Inflammatory macrophage (primary cell): ENCODE measurements at regions not wholly inside any gene's neighbourhood (a gene's known extent, or its start where the extent isn't known, plus 50 kb on each side); places are given as distances from the start of the nearest gene placed in this dataset.

ENCODE experiments used
- DNase-seq, 2 donors: peaks; one replicate each; pipeline ENCODE4 v3.0.0-alpha.2; 2020 to 2022

DNA sequence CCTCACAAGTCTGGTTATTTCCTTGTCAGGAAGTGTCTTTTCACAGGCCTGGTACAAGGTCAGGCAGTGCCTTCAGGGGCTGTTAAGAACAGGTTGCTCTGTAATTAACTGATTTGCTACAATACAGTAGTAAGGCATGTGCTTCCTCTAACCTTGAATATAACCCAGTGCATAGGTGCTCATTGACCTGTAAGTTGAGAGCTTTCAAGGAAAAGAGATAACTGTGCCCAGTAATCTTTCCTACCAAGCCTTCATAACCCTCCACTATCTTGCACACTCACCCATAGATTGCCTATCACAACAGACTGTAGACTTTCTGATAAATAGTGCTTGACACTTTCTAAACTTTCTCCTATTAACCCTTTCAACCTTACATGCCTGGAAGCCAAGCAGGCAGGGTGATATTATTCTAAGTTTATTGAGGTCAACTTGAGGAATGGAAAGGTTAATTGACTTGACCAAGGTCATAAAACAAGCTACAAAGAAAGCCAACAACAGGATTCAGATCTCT is 148.1 kb downstream of the PPARGC1A start:
- no peak for DNase-seq

DNA sequence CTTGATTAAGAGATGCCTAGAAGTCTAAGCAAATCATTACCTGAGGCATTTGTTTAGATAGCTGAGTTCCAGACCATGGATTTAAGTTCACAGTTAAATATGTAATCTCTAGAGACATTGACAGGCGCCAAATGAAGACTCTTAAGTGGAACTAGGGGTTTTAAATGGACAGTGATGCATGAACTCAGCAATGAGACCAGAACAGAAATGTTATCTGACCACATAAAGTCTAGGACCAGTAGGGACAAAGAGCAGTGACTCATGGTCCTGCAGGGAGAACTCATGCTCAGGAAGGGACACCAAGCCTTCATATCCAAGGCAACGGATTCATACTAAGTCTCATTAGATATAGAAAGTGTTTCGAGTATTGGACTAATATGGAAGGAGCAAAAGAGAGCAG is 152.3 kb downstream of the PPARGC1A start:
- no peak for DNase-seq

DNA sequence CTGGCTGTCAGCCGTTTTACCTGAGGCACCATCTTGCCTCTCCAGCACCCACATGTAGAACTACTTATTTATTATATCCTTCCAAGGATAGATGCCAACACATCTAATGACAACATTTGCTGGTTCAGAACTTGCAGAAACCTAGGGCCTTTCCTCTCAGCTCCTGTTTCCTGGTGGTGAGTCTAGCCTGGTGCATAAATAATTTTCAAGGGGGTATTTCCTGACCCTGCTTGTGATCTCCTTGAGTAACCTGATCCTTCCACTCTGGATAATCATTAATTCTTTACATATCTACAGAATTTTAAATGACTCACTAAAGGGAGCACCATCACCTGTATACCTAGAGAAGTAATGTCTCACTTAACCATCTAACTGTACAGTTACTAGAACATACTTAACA is 153.4 kb downstream of the PPARGC1A start:
- DNase-seq = no peak

DNA sequence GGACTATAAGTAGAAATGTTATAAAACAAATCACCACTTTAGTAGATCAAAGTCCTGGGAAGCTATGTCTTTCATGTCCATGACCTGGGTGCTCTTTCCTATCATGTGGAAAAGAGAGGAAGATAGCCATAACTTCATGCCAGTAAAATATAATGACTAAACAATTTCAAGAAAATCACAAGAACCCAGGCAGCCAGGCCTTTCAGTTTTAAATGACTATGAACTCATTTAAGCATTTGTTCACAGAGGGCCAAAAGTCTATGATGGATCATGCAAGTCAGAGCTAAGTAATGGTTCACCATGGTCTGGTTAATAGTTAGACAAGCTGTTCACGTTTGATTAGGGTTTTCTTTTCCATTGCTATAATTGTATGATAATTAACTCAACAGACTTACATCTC is 155.8 kb downstream of the PPARGC1A start:
- no peak for DNase-seq

DNA sequence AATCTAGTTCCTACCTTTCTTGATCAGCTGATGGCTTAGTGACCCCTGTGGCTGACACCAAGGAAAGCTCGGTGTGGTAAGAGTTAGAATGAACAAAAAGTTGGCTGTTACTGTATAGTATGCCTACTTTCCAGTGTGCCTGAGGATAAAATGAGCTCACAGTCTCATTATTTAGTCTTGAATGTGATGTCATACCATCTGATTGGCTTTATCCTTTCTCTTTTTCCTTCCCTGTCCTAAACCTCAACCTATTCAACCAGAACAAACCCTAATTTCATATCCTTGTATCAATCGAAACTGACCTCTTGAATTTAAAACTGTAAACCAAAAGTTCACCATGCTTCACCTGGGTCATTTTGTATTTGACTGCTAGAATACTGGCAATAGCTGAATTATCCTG is 156.4 kb downstream of the PPARGC1A start:
- no peak for DNase-seq

DNA sequence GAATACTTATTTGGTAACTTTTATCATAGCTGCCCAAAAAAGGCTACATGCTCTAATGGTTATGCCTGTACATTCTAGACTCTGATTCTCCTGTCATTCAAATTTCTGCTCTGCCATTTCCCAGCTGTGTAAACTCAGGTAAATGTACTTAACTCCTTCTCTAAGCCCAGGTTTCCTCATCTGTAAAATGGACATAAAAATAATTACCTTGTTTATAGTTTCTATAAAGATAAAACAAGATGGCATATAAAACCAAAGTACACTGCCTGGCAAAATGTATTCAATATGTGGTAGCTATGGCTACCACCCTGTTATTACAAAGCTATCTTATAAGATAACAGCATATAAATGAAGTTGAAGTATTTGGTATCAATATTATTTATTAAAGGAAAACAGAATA is 158.8 kb downstream of the PPARGC1A start:
- DNase-seq = no peak

DNA sequence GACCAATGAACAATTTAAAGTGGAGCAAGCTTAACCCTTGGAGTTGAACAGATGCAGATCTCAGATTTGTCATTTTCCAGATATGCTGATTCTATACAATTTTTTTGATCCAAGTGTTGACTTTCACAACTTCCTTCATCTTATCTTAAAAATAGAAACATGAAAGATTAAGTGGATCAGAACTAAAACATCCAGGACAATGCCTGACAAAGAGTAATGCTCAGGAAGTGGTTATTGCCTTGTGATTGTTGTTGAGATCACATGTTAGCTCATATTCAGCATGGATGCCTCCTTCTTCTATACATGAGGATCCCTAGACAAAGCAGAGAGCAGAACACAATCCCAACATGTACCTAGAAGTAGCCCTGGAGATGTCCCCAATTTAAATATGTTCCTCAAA is 160.9 kb downstream of the PPARGC1A start:
- DNase-seq = no peak

DNA sequence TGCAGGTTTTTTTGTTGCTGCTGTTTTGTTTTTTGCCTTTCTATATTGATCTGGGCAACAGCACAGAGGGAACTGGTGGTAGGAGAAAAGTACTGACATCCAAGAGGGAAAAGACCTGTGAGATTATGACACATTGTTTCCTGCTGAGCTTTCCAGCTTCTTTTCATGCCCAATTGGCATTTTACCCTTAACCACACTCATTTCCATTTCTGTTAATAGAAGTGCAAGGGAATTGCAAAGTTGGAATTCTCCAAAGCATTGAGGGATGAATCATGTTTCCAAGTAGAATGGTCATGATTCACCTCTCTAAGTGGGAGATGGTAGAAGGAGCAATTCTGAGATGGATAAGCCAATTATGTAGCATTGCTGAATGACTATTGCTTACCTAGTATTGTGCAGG is 161.5 kb downstream of the PPARGC1A start:
- DNase-seq = no peak

DNA sequence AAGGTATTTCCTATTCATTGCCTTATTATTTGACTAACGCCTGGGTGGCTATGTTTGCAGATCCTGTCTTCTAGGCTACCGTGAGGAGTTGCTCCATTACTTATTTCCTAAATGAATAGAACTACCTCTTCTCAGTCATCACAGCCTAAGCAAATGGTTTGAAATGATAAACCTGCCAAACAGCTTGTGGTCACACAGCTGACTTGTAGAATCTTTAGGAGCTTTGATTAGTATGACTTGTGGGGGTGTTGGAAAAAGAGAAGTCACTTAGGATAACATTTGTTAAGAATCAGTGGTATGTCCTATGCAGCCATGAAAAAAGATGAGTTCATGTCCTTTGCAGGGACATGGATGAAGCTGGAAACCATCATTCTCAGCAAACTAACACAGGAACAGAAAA is 169.3 kb downstream of the PPARGC1A start:
- no peak for DNase-seq

DNA sequence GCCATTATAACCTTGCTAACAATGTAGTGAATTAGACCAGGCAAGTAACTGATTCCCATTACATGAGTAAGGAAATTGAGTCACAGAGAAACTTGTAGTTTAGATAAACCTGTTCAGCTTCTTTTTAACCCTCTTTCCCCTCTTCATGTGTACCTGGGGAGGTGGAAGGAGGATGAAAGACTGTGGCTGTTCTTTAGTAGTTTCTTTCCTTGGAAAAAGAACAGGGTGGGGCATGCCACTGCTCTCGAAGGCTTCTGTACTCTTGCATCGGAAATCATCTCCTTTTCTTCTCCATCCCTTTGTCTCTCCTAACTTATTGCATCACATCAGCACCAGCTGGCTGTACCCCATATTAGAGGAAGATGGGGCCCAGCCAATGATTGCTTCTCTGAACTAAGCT is 171.4 kb downstream of the PPARGC1A start:
- DNase-seq = no peak

DNA sequence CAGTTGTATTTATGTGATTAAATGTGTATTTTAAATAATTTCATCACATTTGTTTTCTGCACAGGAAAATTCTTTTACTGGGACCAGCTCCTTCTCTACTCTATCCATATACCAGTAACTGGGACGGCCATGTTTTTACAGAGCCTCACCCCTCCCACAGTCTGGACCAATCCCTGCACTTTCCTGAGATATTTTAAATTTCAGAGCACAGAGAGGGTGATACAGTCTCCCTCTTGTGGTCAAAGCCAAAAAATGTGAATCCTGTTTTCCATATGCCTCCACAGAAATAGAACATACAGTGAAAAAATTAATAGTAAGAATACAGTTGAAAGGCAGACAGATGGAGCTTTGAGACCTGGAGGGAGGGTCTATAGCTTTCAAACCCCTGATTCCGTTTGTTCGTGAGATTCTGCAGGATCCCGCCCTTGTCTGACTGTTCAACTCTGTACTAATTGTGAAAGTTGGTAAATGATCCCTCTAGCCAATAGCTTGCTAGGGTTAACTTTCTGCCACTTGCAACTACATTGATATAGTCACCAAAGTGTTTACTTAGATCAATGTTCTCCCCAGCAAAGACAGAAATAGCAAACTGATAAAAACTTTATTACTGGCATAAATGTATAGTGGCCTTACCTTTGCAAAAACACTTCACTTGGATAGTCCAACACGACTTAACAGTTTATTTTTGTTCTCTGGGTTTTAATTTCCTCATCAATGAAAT is 172.2 kb downstream of the PPARGC1A start:
- DNase-seq = peak in 1 of 2 donors; percentile 6

DNA sequence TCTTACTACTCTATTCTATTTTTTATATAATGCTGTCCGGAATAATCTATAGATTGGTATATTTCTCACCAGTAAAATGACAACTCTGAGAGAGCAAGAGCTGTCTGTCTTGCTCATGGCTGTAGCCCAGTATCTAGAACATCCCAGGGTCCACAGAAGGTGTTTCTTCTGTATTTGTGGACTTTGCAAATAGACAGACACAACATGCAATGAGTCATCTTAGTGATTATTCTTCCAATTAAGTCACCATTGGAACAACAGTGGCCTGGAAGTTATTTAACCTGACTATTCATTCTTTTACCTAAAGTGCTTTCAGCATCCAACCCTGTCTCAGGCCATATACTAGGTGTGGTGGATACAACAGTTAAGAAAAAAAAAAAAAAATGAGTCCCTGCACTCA is 179.5 kb downstream of the PPARGC1A start:
- DNase-seq = no peak

DNA sequence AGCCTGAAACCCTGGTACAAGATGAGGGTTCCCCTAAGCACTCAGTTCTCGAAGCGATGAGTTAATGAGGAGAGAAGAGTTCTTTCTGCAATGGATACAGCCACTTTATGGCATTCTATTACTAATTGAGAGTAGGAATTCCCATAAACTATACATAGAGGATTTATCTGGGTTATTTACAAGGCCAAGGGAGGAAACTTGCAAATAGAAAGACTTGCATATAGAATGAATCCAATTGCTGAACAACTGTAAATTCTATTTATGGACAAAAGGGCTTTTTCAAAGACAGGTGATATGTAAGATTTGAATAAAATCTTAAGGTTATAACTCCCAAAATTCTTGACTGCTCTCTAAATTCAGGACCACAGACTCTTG is 182.2 kb downstream of the PPARGC1A start:
- no peak for DNase-seq

DNA sequence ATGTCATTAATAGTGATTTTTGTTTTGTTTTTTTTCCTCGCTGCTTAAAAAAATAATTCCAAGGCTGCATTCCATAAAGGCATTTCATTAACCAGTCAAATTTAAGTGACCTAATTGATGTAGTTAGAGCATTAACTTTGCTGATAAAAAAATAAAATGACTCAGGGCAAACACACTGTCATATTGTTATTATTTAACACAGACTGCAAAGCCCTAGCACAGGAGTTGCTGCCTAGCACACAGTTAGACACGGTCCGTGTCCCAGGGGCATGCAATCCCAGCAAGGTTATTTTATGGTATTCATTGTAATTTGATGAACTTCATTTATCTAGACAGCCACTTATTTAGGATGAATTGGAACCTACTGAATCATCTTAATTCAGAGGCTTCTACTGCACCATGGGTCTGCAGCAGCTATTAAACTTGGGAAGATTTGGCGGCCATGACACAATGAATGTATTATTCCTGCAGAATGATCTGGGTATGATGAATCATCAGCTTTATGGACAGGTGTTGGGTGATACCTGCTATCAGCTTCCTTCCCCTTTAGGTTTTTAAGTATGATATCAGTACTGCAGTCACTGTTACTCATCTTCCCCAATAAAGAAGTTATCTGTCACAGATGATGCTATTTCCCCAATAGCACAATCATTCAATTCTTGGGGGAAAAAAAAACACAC is 182.7 kb downstream of the PPARGC1A start:
- DNase-seq = no peak

DNA sequence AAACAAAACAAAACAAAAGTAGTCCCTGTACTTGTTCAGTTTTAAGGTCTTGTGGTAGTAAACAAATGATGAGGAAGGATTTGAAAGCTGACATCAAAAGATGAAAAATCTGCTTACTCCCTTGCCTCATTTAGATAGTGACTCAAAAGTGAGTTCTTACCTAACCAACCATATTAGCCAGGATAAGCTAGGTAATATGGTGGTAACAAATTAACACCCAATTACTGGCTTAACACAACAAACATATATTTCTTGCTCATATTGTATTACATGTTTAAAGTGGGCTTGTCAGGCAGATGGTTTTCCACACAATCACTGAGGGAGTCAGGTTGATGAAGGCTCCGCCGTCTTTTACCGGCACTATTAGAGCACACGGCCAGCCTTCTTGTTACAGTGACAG is 189.7 kb downstream of the PPARGC1A start:
- DNase-seq = no peak

DNA sequence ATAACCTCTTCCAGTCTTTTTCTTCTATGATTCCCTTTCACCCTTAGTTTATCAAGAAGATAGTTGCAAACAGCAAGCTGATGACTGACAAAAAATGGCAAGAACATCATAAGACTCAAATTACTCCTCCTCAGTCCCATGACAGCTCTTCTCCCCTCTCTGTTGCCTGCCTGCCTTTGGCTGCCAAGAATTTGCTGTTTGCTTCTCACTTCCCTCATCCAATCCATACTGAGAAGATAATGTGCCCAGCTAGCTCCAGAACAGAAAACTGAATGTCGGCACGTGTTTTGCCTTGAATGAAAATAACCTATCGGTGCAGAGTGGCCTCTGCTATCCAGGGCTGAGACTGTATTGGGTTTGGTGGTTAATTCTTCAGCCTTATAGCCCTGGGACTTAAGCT is 192.1 kb downstream of the PPARGC1A start:
- no peak for DNase-seq

DNA sequence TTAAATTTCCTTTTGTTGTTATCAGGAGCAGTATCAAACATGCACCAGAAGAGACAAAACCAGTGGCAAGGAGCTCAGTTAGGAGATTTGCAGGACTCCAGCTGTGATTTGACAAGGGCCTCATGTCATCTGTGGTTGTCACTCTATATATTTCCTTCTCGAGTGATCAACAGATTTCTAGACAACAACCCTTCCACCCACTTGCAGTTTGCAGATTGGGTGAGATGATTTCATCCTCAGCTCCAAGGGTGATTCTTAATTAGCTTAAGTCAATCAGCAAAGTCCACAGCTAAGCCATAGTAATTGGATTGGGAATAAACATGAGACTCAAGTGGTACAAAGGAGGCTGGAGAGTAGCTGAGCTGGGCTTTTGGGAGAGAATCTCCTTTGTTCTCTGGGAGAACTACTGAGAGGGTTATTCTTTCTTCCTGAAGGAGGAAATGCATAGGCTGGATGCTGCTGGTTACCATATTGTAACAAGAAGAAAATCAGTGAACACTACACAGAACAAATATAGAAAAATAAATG is 192.8 kb downstream of the PPARGC1A start:
- DNase-seq = no peak

DNA sequence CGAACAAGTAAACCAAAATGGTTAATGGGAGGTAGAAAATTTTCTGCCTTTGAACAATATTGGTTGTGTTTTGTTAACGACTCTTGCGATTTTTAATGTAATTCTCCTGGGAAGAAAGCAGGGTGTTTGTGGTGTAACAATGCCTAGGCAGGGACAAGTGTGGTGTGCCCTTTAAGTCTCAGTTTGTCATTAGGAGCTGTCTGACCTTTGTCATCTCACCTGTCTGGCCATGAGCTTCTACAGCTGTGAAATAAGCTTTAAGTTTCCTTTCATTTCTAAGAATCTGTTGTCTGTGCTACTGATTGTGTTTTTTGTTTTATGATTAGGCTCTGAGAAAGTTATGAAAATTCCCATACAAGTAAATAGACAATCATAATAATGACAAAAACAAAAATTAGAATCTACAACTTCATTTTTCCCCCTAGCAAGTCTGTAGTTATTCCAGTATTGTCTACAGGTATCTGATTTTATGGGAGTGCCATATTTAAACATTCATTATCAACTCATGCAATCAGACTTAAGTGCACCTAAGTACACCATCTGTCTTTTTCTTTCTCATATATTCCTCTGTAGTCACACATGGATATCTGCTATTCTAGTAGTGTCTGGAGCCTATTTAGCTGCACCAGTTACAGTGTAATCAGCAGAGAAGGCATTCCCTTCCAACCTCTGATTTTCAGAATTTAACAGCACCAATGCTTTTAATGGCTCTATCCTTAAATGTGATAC is 203.5 kb downstream of the PPARGC1A start:
- DNase-seq = no peak

DNA sequence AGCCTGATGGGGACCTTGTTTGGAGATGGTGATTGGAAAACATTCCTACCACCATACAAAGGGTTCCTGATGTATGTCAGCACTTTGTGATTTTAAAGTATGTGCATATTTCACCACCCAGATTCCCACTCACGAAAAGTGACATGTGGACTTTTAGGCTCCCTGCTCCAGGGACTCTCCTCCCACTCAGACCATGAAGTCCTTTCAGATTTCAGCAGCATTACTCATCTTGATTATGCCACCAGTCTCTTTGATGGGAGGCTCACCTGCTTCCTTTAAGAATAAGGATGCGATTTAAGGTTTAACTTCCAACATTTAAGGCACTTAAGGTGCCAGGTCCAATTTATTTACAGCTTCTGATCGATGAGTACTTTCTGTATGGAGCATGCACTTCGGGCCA is 204.4 kb downstream of the PPARGC1A start:
- no peak for DNase-seq

DNA sequence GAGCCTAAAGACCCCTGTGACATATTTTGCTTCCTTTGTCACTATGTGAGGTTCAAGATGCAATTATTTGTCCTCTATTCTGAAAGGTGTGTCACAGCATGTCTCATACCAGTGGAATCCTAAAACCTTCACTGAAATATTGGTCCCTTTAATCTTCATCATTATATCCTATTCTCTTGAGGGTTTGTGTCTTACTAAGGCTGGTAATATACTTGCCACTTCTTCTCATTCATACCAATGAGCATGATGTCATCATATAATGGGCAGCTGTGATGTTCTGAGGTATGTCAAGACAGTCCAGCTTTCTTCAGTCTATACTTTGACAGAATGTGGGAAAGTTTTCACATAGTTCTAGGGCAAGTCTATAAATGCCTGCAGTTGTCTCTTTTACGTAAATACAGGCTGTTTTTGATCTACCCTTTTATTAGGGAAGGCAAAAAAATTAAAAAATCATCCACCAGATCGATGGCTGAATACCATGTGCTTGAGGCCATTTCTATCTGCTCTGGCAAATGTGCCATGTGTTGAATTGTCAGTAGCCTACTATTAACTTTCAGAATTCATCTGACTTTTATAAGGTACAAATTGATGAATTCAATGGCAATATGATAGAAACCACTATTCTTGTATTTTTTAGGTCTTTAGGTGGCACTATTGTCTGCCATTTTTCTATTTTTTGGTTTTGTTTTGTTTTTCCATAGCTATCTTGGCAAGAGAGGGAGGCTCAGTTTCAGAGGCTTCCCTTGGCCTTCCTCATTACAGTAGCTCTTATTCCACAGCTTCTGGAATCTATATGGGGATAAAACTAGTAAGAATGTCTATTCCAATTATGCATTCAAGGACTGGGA is 209.0 kb downstream of the PPARGC1A start:
- DNase-seq = no peak

DNA sequence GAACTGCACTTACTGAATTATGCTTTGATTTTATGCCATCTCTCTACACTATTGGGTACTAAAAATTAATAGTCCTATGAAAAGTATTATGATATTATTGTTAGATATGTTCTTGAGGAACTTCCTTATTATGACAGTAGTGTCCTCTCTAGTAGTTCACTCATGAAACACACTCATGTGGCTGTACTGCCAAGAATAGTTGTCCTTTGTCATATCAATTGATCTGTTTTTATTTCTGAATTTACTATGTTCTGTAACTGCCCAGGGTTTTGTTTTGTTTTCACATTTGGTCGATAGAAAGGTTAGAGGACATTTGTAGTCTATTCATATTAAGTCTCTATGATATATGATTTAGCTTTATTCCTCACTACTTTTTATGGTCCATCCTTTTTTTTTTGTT is 215.2 kb downstream of the PPARGC1A start:
- DNase-seq = no peak

DNA sequence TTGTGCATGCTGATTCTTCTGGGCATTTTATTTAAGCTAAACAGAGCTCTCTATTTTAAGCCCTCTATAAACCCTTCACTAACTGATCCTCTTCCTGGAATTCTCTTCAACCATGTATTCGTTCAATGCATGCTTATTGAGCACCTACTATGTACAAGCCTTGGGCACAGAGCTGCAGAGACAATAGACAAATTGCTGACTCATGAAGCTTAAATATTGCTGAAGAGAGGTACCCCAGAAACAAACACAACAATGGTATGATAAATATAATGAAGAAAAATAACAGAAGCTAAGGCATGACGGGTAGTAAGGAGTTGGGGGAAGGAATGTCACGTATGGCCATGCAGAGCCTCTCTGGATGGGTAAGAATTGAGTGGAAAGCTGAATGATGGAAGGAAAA is 222.2 kb downstream of the PPARGC1A start:
- no peak for DNase-seq

DNA sequence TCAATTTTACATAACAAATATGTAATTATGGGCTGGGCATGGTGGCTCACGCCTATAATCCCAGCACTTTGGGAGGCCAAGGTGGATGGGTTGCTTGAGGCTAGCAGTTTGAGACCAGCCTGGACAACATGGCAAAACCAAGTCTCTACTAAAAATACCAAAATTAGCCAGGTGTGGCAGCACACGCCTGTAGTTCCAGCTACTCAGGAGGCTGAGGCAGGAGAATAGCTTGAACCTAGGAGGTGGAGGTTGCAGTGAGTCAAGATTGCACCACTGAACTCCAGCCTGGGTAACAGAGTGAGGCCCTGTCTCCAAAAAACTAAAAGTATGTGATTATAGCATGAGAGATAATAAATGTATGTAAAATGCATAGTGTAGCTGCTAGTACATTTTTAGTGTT is 229.0 kb downstream of the PPARGC1A start:
- no peak for DNase-seq
